ENCODE measurements at regions not wholly inside any gene's neighbourhood (a gene's known extent, or its start where the extent isn't known, plus 50 kb on each side); places are given as distances from the start of the nearest gene placed in this dataset.

DNA sequence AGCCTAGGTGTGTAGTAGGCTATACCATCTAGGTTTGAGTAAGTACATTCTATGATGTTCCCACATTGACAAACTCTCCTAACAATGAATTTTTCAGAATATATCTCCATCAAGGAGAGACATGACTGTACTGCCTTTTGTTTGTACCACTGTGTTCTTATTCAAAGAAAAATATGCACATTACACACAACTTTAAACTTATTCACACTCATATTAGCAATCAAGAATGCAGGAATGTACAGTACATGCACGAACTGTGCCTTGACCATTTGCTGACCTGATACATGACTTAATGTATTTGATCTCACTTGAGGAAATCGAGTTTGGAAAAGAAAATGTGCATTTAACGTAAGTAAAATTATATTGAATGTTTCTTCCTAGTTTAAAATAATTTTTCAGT lies 525.1 kb upstream of the AGA start:
- Histone ChIP-seq H3K9me2 (ENCODE audit: insufficient read depth) (no peaks in the 10 kb centered on the region), H3K36me3 (ENCODE audit: control insufficient read depth in 1 of 2, insufficient read depth in 2 of 2, low read length in 2 of 2) (no peaks in the 10 kb centered on the region), H4K20me1 (ENCODE audit: insufficient read depth) (no peaks in the 10 kb centered on the region), H3K27ac (ENCODE audit: low read depth, low read length) (no peak overlapping the region), H3K4me2 (ENCODE audit: low read length) (no peak overlapping the region), H3K79me2 (ENCODE audit: insufficient read depth, low read length) (no peaks in the 10 kb centered on the region), H3K27me3 (ENCODE audit: insufficient read depth, low read length) (no peaks in the 10 kb centered on the region), H2AFZ (ENCODE audit: low read depth, low read length, poor library complexity, severe bottlenecking) (no peak overlapping the region), H3K4me3 (replicated peaks in 1 of 2; ENCODE audit: low read depth in 1 of 2, low read length in 2 of 2) (no peak overlapping the region), H3K4me1 (ENCODE audit: control insufficient read depth in 1 of 2, insufficient read depth in 2 of 2, low read length in 2 of 2) (peaks cover 0 to 8% of the 10 kb centered on the region in 2 experiments; a peak in 1 of 4 replicates), H3K9ac (ENCODE audit: low read length) (no peak overlapping the region), H3K9me3 (ENCODE audit: control insufficient read depth in 1 of 2, insufficient read depth in 1 of 2, low read depth in 1 of 2, low read length in 2 of 2) (no peaks in the 10 kb centered on the region)
- intact Hi-C loops (cut with micrococcal nuclease) = no loop called here
- ATAC-seq = no peak
- ChIA-PET RAD21 (ENCODE audit: low non-redundant PET in 1 of 2, low total read pairs in 2 of 2, uncharacterized antibody in 2 of 2, unreplicated experiment in 2 of 2) (no interaction called here), CTCF (no interaction called here), POLR2A (no interaction called here)
- TF ChIP-seq CBX3 (IDR thresholded peaks at IDR 0.05; ENCODE audit: low read depth) (no peak), ZFX (IDR thresholded peaks at IDR 0.05) (no peak), ATF3 (IDR thresholded peaks at IDR 0.05) (no peak), ZBTB33 (IDR thresholded peaks at IDR 0.05; ENCODE audit: extremely low read depth, insufficient replicate concordance, low read length) (no peak), TCF7L2 (IDR thresholded peaks at IDR 0.05; ENCODE audit: borderline replicate concordance, extremely low read depth, insufficient read depth, insufficient read length) (no peak), RAD21 (IDR thresholded peaks at IDR 0.05; ENCODE audit: low read depth) (no peak), MAX (IDR thresholded peaks at IDR 0.05) (no peak), EZH2 (IDR thresholded peaks at IDR 0.05) (no peak), REST (IDR thresholded peaks at IDR 0.05; ENCODE audit: low read depth) (no peak)
- no peak for DNase-seq (ENCODE audit: low read depth, low spot score)
- BruUV-seq (replicated peaks) = no TSS peak

Data from HCT116 (cell line).